ENCODE measurements at regions not wholly inside any gene's neighbourhood (a gene's known extent, or its start where the extent isn't known, plus 50 kb on each side); places are given as distances from the start of the nearest gene placed in this dataset.
A peak's percentile ranks its signal among the peaks of the same experiment; 100 is the strongest.
"Not testable (repeated sequence)": the region's sequence is repeated elsewhere in the genome, so short reads cannot be mapped to it uniquely, and the experiment has no call there.

DNA sequence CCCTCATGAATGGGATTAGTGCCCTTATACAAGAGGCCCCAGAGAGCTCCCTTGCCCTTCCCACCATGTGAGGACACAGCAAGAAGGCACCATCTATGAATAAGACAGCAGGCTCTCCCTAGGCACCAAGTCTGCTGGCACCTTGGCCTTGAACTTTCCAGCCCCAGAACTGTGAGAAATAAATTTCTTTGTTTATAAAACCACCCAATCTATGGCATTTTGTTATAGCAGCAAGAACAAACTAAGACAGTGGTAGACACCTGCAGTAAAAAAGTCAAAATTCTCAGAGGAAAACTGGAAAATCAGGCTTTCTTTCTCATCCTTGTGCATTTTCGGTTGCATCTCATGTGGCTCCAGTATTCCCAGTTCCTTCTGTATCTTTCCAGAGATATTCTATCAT, 90.3 kb downstream of the LSM3 start:
- no peaks in the 10 kb centered on the region for H4K20me1 ChIP-seq (ENCODE audit: insufficient read depth, poor library complexity, severe bottlenecking)
- 96% methylated on average over 1 of the region's 1 CpG for WGBS (ENCODE audit: low lambda C conversion rate, missing lambda C conversion rate)

DNA sequence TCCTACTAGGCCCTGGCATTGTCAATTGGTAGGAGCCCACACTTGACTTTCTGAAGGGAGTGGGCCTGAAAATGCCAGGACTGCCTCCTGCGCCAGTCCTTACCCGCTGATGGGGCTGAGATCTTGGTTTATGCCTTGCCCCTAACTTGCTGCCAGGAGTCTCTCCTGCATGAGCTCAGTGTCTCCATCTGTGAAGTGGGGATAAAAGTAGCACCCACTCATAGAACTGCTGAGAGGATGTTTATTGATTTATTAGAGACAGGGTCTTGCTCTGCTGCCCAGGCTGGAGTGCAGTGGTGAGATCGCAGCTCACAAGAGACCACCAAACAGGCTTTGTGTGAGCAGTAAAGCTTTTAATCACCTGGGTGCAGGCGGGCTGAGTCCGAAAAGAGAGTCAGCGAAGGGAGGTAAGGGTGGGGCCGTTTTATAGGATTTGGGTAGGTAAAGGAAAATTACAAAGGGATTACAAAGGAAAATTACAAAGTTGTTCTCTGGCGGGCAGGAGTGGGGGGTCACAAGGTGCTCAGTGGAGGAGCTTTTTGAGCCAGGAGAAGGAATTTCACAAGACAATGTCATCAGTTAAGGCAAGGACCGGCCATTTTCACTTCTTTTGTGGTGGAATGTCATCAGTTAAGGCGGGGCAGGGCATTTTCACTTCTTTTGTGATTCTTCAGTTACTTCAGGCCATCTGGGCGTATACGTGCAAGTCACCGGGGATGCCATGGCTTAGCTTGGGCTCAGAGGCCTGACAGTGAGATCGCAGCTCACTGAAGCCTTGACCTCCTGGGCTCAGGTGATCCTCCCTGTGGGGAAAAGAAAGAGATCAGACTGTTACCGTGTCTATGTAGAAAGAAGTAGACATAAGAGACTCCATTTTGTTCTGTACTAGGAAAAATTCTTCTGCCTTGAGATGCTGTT, 93.7 kb downstream of the LSM3 start:
- 78% methylated on average over 15 of the region's 15 CpGs for WGBS (ENCODE audit: low lambda C conversion rate, missing lambda C conversion rate)
- Histone ChIP-seq H3K4me1 (ENCODE audit: insufficient read depth) (peaks cover 12% of the 10 kb centered on the region), H3K27ac (peak overlapping the region; percentile 38)
- not testable (repeated sequence) for H3K27me3 ChIP-seq; H3K79me2 ChIP-seq; H3K9me2 ChIP-seq (replicated peaks; ENCODE audit: insufficient read depth); H3K36me3 ChIP-seq (replicated peaks; ENCODE audit: insufficient read depth, low read depth); H3K4me3 ChIP-seq; H2AFZ ChIP-seq; DNase-seq (ENCODE audit: low spot score); H4K20me1 ChIP-seq (ENCODE audit: insufficient read depth, poor library complexity, severe bottlenecking); H3K4me2 ChIP-seq; H3K9me3 ChIP-seq (ENCODE audit: low read depth)

More for the DNA sequence above, 90.3 kb downstream of the LSM3 start:
- no peak for DNase-seq (ENCODE audit: low spot score)
- Histone ChIP-seq H3K79me2 (no peaks in the 10 kb centered on the region), H3K9me2 (replicated peaks; ENCODE audit: insufficient read depth) (no peaks in the 10 kb centered on the region), H3K9me3 (ENCODE audit: low read depth) (no peaks in the 10 kb centered on the region), H3K27me3 (no peaks in the 10 kb centered on the region), H3K36me3 (replicated peaks; ENCODE audit: insufficient read depth, low read depth) (no peaks in the 10 kb centered on the region), H2AFZ (no peak overlapping the region), H3K27ac (no peak overlapping the region), H3K4me2 (no peak overlapping the region), H3K4me1 (ENCODE audit: insufficient read depth) (peaks cover 25% of the 10 kb centered on the region), H3K4me3 (no peak overlapping the region)
- TF ChIP-seq EZH2phosphoT487 (IDR thresholded peaks at IDR 0.05; ENCODE audit: low read depth, severe bottlenecking, unreplicated experiment) = no peak
- TF ChIP-seq, protein P1, sequence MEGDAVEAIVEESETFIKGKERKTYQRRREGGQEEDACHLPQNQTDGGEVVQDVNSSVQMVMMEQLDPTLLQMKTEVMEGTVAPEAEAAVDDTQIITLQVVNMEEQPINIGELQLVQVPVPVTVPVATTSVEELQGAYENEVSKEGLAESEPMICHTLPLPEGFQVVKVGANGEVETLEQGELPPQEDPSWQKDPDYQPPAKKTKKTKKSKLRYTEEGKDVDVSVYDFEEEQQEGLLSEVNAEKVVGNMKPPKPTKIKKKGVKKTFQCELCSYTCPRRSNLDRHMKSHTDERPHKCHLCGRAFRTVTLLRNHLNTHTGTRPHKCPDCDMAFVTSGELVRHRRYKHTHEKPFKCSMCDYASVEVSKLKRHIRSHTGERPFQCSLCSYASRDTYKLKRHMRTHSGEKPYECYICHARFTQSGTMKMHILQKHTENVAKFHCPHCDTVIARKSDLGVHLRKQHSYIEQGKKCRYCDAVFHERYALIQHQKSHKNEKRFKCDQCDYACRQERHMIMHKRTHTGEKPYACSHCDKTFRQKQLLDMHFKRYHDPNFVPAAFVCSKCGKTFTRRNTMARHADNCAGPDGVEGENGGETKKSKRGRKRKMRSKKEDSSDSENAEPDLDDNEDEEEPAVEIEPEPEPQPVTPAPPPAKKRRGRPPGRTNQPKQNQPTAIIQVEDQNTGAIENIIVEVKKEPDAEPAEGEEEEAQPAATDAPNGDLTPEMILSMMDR (IDR thresholded peaks at IDR 0.05; ENCODE audit: poor library complexity) = no peak
- TF ChIP-seq EZH2 (IDR thresholded peaks at IDR 0.05; ENCODE audit: borderline replicate concordance) = no peak

DNA sequence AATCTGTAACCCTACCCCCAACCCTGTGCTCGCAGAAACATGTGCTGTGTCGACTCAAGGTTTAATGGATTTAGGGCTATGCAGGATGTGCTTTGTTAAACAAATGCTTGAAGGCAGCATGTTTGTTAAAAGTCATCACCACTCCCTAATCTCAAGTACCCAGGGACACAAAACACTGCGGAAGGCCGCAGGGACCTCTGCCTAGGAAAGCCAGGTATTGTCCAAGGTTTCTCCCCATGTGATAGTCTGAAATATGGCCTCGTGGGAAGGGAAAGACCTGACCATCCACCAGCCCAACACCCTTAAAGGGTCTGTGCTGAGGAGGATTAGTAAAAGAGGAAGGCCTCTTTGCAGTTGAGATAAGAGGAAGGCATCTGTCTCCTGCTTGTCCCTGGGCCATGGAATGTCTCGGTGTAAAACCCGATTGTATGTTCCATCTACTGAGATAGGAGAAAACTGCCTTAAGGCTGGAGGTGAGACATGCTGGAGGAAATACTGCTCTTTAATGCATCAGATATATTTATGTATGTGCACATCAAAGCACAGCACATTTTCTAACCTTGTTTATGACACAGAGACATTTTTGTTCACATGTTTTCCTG, 94.4 kb downstream of the LSM3 start:
- not testable (repeated sequence) for H3K4me3 ChIP-seq; DNase-seq (ENCODE audit: low spot score); H3K9me3 ChIP-seq (ENCODE audit: low read depth); H3K27me3 ChIP-seq; H3K36me3 ChIP-seq (replicated peaks; ENCODE audit: insufficient read depth, low read depth); H4K20me1 ChIP-seq (ENCODE audit: insufficient read depth, poor library complexity, severe bottlenecking); H3K9me2 ChIP-seq (replicated peaks; ENCODE audit: insufficient read depth); H3K79me2 ChIP-seq; H2AFZ ChIP-seq; H3K4me2 ChIP-seq
- peaks cover 12% of the 10 kb centered on the region for H3K4me1 ChIP-seq (ENCODE audit: insufficient read depth)
- H3K27ac ChIP-seq = peak overlapping the region; percentile 76
- 20% methylated on average over 7 of the region's 7 CpGs for WGBS (ENCODE audit: low lambda C conversion rate, missing lambda C conversion rate)

DNA sequence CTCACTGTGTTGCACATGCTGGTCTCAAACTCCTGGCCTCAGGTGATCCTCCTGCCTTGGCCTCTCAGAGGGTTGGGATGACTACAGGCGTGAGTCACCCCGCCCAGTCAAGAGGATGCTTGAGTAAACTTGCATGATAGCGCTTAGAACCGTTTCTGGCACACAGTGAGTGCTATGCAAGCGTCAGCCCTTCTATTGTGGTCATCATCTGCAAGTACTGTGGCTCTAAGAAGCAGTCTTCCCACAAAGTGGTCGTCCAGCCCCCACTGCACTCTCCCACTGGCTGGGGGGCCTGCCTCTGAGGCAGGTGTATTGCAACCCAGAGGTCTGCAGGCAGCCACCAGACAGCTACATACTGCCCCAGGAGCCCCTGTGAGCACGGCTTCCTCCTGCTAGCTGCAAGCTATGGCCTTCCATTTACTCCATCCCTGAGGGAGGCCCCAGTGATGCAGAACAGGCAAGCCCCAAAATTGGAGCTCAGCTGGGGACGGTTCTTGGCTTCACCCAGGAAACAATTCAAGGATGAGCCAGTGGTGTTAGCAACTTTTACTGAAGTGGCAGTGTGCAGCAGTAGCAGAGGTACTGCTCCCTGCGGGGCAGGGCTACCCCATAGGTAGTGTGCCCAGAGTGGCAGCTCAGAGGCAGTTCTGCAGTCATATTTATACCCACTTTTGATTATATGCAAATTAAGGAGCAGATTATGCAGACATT, 95.4 kb downstream of the LSM3 start:
- TF ChIP-seq EZH2 (IDR thresholded peaks at IDR 0.05; ENCODE audit: borderline replicate concordance) (no peak), EZH2phosphoT487 (IDR thresholded peaks at IDR 0.05; ENCODE audit: low read depth, severe bottlenecking, unreplicated experiment) (no peak)
- TF ChIP-seq, protein P1 (IDR thresholded peaks at IDR 0.05; ENCODE audit: poor library complexity) = no peak
- Histone ChIP-seq H3K79me2 (no peaks in the 10 kb centered on the region), H3K9me2 (replicated peaks; ENCODE audit: insufficient read depth) (no peaks in the 10 kb centered on the region), H3K9me3 (ENCODE audit: low read depth) (no peaks in the 10 kb centered on the region), H3K27me3 (no peaks in the 10 kb centered on the region), H3K27ac (peak overlapping the region; percentile 76), H2AFZ (no peak overlapping the region), H3K4me1 (ENCODE audit: insufficient read depth) (peaks cover 12% of the 10 kb centered on the region), H3K4me3 (no peak overlapping the region), H3K36me3 (replicated peaks; ENCODE audit: insufficient read depth, low read depth) (no peaks in the 10 kb centered on the region), H3K4me2 (no peak overlapping the region), H4K20me1 (ENCODE audit: insufficient read depth, poor library complexity, severe bottlenecking) (no peaks in the 10 kb centered on the region)
- WGBS (ENCODE audit: low lambda C conversion rate, missing lambda C conversion rate) = 75% methylated on average over 9 of the region's 9 CpGs
- no peak for DNase-seq (ENCODE audit: low spot score)
